Liver (tissue), 3 donors: ENCODE measurements at regions not wholly inside any gene's neighbourhood (a gene's known extent, or its start where the extent isn't known, plus 50 kb on each side); places are given as distances from the start of the nearest gene placed in this dataset.

Source experiments
- CTCF ChIP-seq: fragments of 150-350 bp; IDR thresholded peaks from 2 replicates; pipeline ENCODE4 v1.5.1; 2017; ENCODE audit warnings: improper control_type of control experiment, low read depth, low read length; ENCODE audit not compliant: missing input control
- HNF4A ChIP-seq, 2 donors: conservative IDR thresholded peaks; 2 replicates each; pipeline ENCODE4 v1.6.1; 2016; ENCODE audit warnings: antibody characterized with exemption in 2 of 2, mild to moderate bottlenecking in 2 of 2
- JUND ChIP-seq, 2 donors: IDR thresholded peaks; 2 replicates each; pipeline ENCODE4 v1.6.1; 2016; ENCODE audit warnings: antibody characterized with exemption in 2 of 2
- RAD21 ChIP-seq, 2 donors: IDR thresholded peaks; 2 replicates each; pipeline ENCODE4 v1.6.1; 2016; ENCODE audit warnings: antibody characterized with exemption in 2 of 2, mild to moderate bottlenecking in 2 of 2
- REST ChIP-seq: IDR thresholded peaks from 2 replicates; pipeline ENCODE4 v1.6.1; 2016; ENCODE audit warnings: antibody characterized with exemption, mild to moderate bottlenecking
- RXRA ChIP-seq, 2 donors: IDR thresholded peaks; 2 replicates each; pipeline ENCODE4 v1.6.1; 2017 to 2018; ENCODE audit warnings: antibody characterized with exemption in 2 of 2, mild to moderate bottlenecking in 1 of 2
- TAF1 ChIP-seq: conservative IDR thresholded peaks from 2 replicates; pipeline ENCODE4 v1.6.1; 2016; ENCODE audit warnings: antibody characterized with exemption, mild to moderate bottlenecking
- TF ChIP-seq, protein P1 (sequence below): IDR thresholded peaks from 2 replicates; pipeline ENCODE4 v1.6.1; 2016; ENCODE audit warnings: antibody characterized with exemption
- donor health status: healthy.
- donor health status: healthy.

GRCh38 chr6:132131351-132131750, 180.2 kb upstream of the CCN2 start:
- no peak for TF ChIP-seq TAF1
- TF ChIP-seq CTCF: no peak
- TF ChIP-seq JUND (IDR thresholded peaks at IDR 0.05): no peak
- no peak for TF ChIP-seq REST
- TF ChIP-seq RAD21 (IDR thresholded peaks at IDR 0.05): no peak
- TF ChIP-seq, protein P1, sequence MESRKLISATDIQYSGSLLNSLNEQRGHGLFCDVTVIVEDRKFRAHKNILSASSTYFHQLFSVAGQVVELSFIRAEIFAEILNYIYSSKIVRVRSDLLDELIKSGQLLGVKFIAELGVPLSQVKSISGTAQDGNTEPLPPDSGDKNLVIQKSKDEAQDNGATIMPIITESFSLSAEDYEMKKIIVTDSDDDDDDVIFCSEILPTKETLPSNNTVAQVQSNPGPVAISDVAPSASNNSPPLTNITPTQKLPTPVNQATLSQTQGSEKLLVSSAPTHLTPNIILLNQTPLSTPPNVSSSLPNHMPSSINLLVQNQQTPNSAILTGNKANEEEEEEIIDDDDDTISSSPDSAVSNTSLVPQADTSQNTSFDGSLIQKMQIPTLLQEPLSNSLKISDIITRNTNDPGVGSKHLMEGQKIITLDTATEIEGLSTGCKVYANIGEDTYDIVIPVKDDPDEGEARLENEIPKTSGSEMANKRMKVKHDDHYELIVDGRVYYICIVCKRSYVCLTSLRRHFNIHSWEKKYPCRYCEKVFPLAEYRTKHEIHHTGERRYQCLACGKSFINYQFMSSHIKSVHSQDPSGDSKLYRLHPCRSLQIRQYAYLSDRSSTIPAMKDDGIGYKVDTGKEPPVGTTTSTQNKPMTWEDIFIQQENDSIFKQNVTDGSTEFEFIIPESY: no peak
- no peak for TF ChIP-seq HNF4A (conservative IDR thresholded peaks at IDR 0.05)
- no peak for TF ChIP-seq RXRA (IDR thresholded peaks at IDR 0.05)
